ENCODE measurements at regions not wholly inside any gene's neighbourhood (a gene's known extent, or its start where the extent isn't known, plus 50 kb on each side); places are given as distances from the start of the nearest gene placed in this dataset.

- TF ChIP-seq ZNF12 (CRISPR knock-in tag; IDR thresholded peaks at IDR 0.05) (no peak), PBX3 (CRISPR knock-in tag; IDR thresholded peaks at IDR 0.05; ENCODE audit: borderline replicate concordance) (no peak), SNRNP70 (IDR thresholded peaks at IDR 0.05; ENCODE audit: low read depth, low read length) (no peak), RCOR2 (CRISPR knock-in tag; IDR thresholded peaks at IDR 0.05) (no peak), HDAC6 (IDR thresholded peaks at IDR 0.05; ENCODE audit: low read depth, low read length) (no peak), PHF21A (CRISPR knock-in tag; IDR thresholded peaks at IDR 0.05) (no peak), HIVEP1 (CRISPR knock-in tag; IDR thresholded peaks at IDR 0.05) (no peak)
Measured at GRCh38 chr4:181711387-181711786, 531.8 kb upstream of the TENM3 start.

Data from HepG2 (cell line).